HCT116 (cell line): ENCODE measurements at regions not wholly inside any gene's neighbourhood (a gene's known extent, or its start where the extent isn't known, plus 50 kb on each side); places are given as distances from the start of the nearest gene placed in this dataset.

Experiments used
- ATAC-seq: fragments of 200-7000 bp; cut with Tn5 transposase; 2 replicates; pipeline ENCODE4 v1.9.1; 2020; ENCODE audit warnings: mild to moderate bottlenecking, moderate library complexity
- BruUV-seq: library from RNA; stranded (reverse); fragments of 400-500 nt; replicated peaks from 2 replicates; lab custom pipeline; 2021; lab: Mats Ljungman, UMichigan
- CTCF ChIA-PET: fragments of 300-600 bp; sonication (Branson Sonifier 250); formaldehyde crosslinking; loops from one replicate; lab custom pipeline; 2021; ENCODE audit warnings: antibody characterized with exemption; lab: Charles Lee
- POLR2A ChIA-PET: fragments of 300-600, 350-600 bp; sonication (Branson Sonifier 250); formaldehyde crosslinking; loops from one replicate; lab custom pipeline; 2021; ENCODE audit warnings: antibody characterized with exemption; lab: Charles Lee
- RAD21 ChIA-PET, 2 experiments: fragments of 300-600 bp; sonication (Branson Sonifier 250); formaldehyde crosslinking; loops; one replicate each; lab custom pipeline; 2023; ENCODE audit warnings: low total read pairs in 2 of 2; ENCODE audit not compliant: uncharacterized antibody in 2 of 2, unreplicated experiment in 2 of 2, low non-redundant PET in 1 of 2; lab: Charles Lee
- DNase-seq: peaks from one replicate; pipeline ENCODE4 v3.0.0-alpha.2; 2010; ENCODE audit warnings: low read depth, low spot score
- H2AFZ ChIP-seq: fragments of 200-600 bp; shearing (Covaris generic), sonication (generic); 2 replicates; pipeline ENCODE4 v1.6.1; 2017; ENCODE audit warnings: low read depth, mixed run types, mixed read lengths, antibody characterized with exemption, low read length; ENCODE audit not compliant: poor library complexity, severe bottlenecking
- H3K27ac ChIP-seq: 2 replicates; pipeline ENCODE4 v1.5.1; 2012; ENCODE audit warnings: low read depth, low read length
- H3K27me3 ChIP-seq: fragments of 200-600 bp; sonication (generic); 2 replicates; pipeline ENCODE4 v1.6.1; 2016; ENCODE audit warnings: mixed run types, low read length, mixed read lengths; ENCODE audit not compliant: insufficient read depth
- H3K36me3 ChIP-seq, 2 experiments: fragments of 200-500 bp in 1 of 2; fragments of 200-600 bp in 1 of 2; sonication (Bioruptor generic) in 1 of 2; sonication (generic) in 1 of 2; 2 replicates each; pipeline versions ENCODE4 v1.5.1 to v1.6.1; 2014 to 2016; ENCODE audit warnings: low read length in 2 of 2, inconsistent platforms in 1 of 2, mixed read lengths in 1 of 2, mixed run types in 1 of 2; ENCODE audit not compliant: insufficient read depth in 2 of 2, control insufficient read depth in 1 of 2
- H3K4me1 ChIP-seq, 2 experiments: fragments of 200-600 bp in 1 of 2; sonication (generic) in 1 of 2; 2 replicates each; pipeline versions ENCODE4 v1.5.1 to v1.6.1; 2012 to 2017; ENCODE audit warnings: low read length in 2 of 2, inconsistent platforms in 1 of 2, mild to moderate bottlenecking in 1 of 2, mixed read lengths in 1 of 2, mixed run types in 1 of 2, moderate library complexity in 1 of 2; ENCODE audit not compliant: insufficient read depth in 2 of 2, control insufficient read depth in 1 of 2
- H3K4me2 ChIP-seq: fragments of 200-600 bp; sonication (generic); 2 replicates; pipeline ENCODE4 v1.6.1; 2017; ENCODE audit warnings: mixed run types, low read length, mixed read lengths
- H3K4me3 ChIP-seq, 2 experiments: fragments of 200-600 bp in 1 of 2; sonication (generic) in 1 of 2; replicated peaks in 1 of 2; 2 replicates each; pipeline ENCODE4 v1.5.1; 2011 to 2016; ENCODE audit warnings: low read length in 2 of 2, control low read depth in 1 of 2, low read depth in 1 of 2, mild to moderate bottlenecking in 1 of 2, mixed read lengths in 1 of 2, mixed run types in 1 of 2
- H3K79me2 ChIP-seq: fragments of 200-600 bp; sonication (generic); 2 replicates; pipeline ENCODE4 v1.6.1; 2017; ENCODE audit warnings: mild to moderate bottlenecking, mixed run types, low read length, moderate library complexity, mixed read lengths; ENCODE audit not compliant: insufficient read depth
- H3K9ac ChIP-seq: fragments of 200-600 bp; sonication (generic); 2 replicates; pipeline ENCODE4 v1.6.1; 2016; ENCODE audit warnings: low read length, mixed read lengths
- H3K9me2 ChIP-seq: fragments of 200-600 bp; sonication (generic), shearing (Covaris generic); 2 replicates; pipeline ENCODE4 v1.6.1; 2017; ENCODE audit warnings: mixed run types, mild to moderate bottlenecking, moderate library complexity; ENCODE audit not compliant: insufficient read depth
- H3K9me3 ChIP-seq, 2 experiments: fragments of 200-500 bp in 1 of 2; fragments of 200-600 bp in 1 of 2; sonication (Bioruptor generic) in 1 of 2; sonication (generic) in 1 of 2; 2 replicates each; pipeline ENCODE4 v1.6.1; 2014 to 2017; ENCODE audit warnings: low read length in 2 of 2, mixed read lengths in 2 of 2, inconsistent platforms in 1 of 2, low read depth in 1 of 2, mild to moderate bottlenecking in 1 of 2, mixed run types in 1 of 2, moderate library complexity in 1 of 2; ENCODE audit not compliant: control insufficient read depth in 1 of 2, insufficient read depth in 1 of 2
- H4K20me1 ChIP-seq: fragments of 200-600 bp; sonication (generic), shearing (Covaris generic); 2 replicates; pipeline ENCODE4 v1.6.1; 2017; ENCODE audit warnings: mixed run types, mild to moderate bottlenecking, moderate library complexity; ENCODE audit not compliant: insufficient read depth
- ATF3 ChIP-seq: IDR thresholded peaks from 2 replicates; pipeline ENCODE4 v1.6.1; 2012
- CEBPB ChIP-seq: IDR thresholded peaks from 2 replicates; pipeline ENCODE4 v1.6.1; 2012; ENCODE audit warnings: low read depth
- ELF1 ChIP-seq: IDR thresholded peaks from 2 replicates; pipeline ENCODE4 v1.6.1; 2012; ENCODE audit warnings: low read depth, borderline replicate concordance
- FOSL1 ChIP-seq: IDR thresholded peaks from 2 replicates; pipeline ENCODE4 v1.6.1; 2012; ENCODE audit warnings: low read depth
- MAX ChIP-seq: IDR thresholded peaks from 2 replicates; pipeline ENCODE4 v1.6.1; 2012
- RAD21 ChIP-seq: IDR thresholded peaks from 2 replicates; pipeline ENCODE4 v1.6.1; 2012; ENCODE audit warnings: low read depth, mild to moderate bottlenecking
- REST ChIP-seq: IDR thresholded peaks from 2 replicates; pipeline ENCODE4 v1.6.1; 2012; ENCODE audit warnings: low read depth
- SIN3A ChIP-seq: IDR thresholded peaks from 2 replicates; pipeline ENCODE4 v1.6.1; 2012; ENCODE audit warnings: low read depth
- SRF ChIP-seq: IDR thresholded peaks from 2 replicates; pipeline ENCODE4 v1.6.1; 2012; ENCODE audit warnings: low read depth
- ZFX ChIP-seq: fragments of 450-650 bp; IDR thresholded peaks from 2 replicates; pipeline ENCODE4 v1.6.1; 2017
- ZNF274 ChIP-seq: fragments of 200-500 bp; sonication (Bioruptor generic); IDR thresholded peaks from 2 replicates; pipeline ENCODE4 v1.6.1; 2014; ENCODE audit warnings: mild to moderate bottlenecking, low read depth, low read length, inconsistent platforms
- intact Hi-C: fragments of 100-400 bp; cut with micrococcal nuclease; formaldehyde crosslinking; loops from 2 replicates; pipeline ENCODE4 v1.10.0; 2022

- no peak for ATAC-seq
- POLR2A ChIA-PET, result no interaction called here
- no peaks in the 10 kb centered on the region for H3K9me3 ChIP-seq
- no peaks in the 10 kb centered on the region for H3K36me3 ChIP-seq
- H3K9ac ChIP-seq, result no peak overlapping the region
- no peak overlapping the region for H3K4me2 ChIP-seq
- no TSS peak for BruUV-seq
- RAD21 ChIA-PET, result no interaction called here
- H3K4me3 ChIP-seq, result no peak overlapping the region
- intact Hi-C loops, result no loop called here
- no peak overlapping the region for H2AFZ ChIP-seq
- CTCF ChIA-PET, result no interaction called here
- no peaks in the 10 kb centered on the region for H3K27me3 ChIP-seq
- TF ChIP-seq ZFX (no peak), MAX (no peak), FOSL1 (no peak), SRF (no peak), REST (no peak)
- TF ChIP-seq, all 23 proteins: peak for 0
- DNase-seq, result no peak
- no peaks in the 10 kb centered on the region for H3K9me2 ChIP-seq
- H3K4me1 ChIP-seq, result 0 out of 4 replicates have a peak, but pooled peaks cover 0 to 2% of the 10 kb centered on the region in 2 experiments
- H4K20me1 ChIP-seq, result no peaks in the 10 kb centered on the region
- H3K79me2 ChIP-seq, result no peaks in the 10 kb centered on the region
- no peak overlapping the region for H3K27ac ChIP-seq
These were observed 149.3 kb upstream of the NOCT start for GRCh38 chr4:138866314-138866713.

GRCh38 chr4:138865765-138866164 lies 149.8 kb upstream of the NOCT start:
- H3K4me1 ChIP-seq, result no peaks in the 10 kb centered on the region
- no TSS peak for BruUV-seq
- H3K9ac ChIP-seq, result no peak overlapping the region
- no peaks in the 10 kb centered on the region for H3K9me3 ChIP-seq
- no peaks in the 10 kb centered on the region for H3K36me3 ChIP-seq
- H4K20me1 ChIP-seq, result no peaks in the 10 kb centered on the region
- no peak overlapping the region for H3K4me2 ChIP-seq
- no peaks in the 10 kb centered on the region for H3K27me3 ChIP-seq
- H3K9me2 ChIP-seq, result no peaks in the 10 kb centered on the region
- H3K27ac ChIP-seq, result no peak overlapping the region
- H3K79me2 ChIP-seq, result no peaks in the 10 kb centered on the region
- no peak for DNase-seq
- no peak for ATAC-seq
- ChIA-PET POLR2A (no interaction called here), CTCF (no interaction called here), RAD21 (no interaction called here)
- H2AFZ ChIP-seq, result no peak overlapping the region
- intact Hi-C loops, result no loop called here
- H3K4me3 ChIP-seq, result no peak overlapping the region
- TF ChIP-seq ELF1 (no peak), ATF3 (no peak), SIN3A (no peak), CEBPB (no peak), RAD21 (no peak), ZNF274 (no peak), REST (no peak)
